Trophoblast cell (in vitro differentiated cells and primary cell): ENCODE measurements at regions not wholly inside any gene's neighbourhood (a gene's known extent, or its start where the extent isn't known, plus 50 kb on each side); places are given as distances from the start of the nearest gene placed in this dataset.

Source experiments
- DNase-seq, 2 donors: peaks; one replicate each; pipeline ENCODE4 v3.0.0-alpha.2; 2016
- H2AFZ ChIP-seq: 2 replicates; pipeline ENCODE4 v1.6.1; 2013; ENCODE audit warnings: low read length, moderate library complexity, mild to moderate bottlenecking; ENCODE audit not compliant: insufficient read depth, poor library complexity
- H2AK5ac ChIP-seq: 2 replicates; pipeline ENCODE4 v1.6.1; 2013; ENCODE audit warnings: mild to moderate bottlenecking, low read length
- H2BK120ac ChIP-seq: 2 replicates; pipeline ENCODE4 v1.6.1; 2013; ENCODE audit warnings: low read length, mild to moderate bottlenecking, moderate library complexity; ENCODE audit not compliant: insufficient read depth, poor library complexity
- H2BK12ac ChIP-seq: 2 replicates; pipeline ENCODE4 v1.6.1; 2013; ENCODE audit warnings: mild to moderate bottlenecking, low read length, moderate library complexity
- H2BK5ac ChIP-seq: 2 replicates; pipeline ENCODE4 v1.6.1; 2013; ENCODE audit warnings: low read length, low read depth, moderate library complexity, mild to moderate bottlenecking; ENCODE audit not compliant: poor library complexity
- H3K14ac ChIP-seq: 2 replicates; pipeline ENCODE4 v1.6.1; 2013; ENCODE audit warnings: mild to moderate bottlenecking, low read length
- H3K18ac ChIP-seq: 2 replicates; pipeline ENCODE4 v1.6.1; 2013; ENCODE audit warnings: mild to moderate bottlenecking, low read length
- H3K23ac ChIP-seq: 2 replicates; pipeline ENCODE4 v1.6.1; 2013; ENCODE audit warnings: low read length
- H3K27ac ChIP-seq: 2 replicates; pipeline ENCODE4 v1.5.1; 2013; ENCODE audit warnings: low read depth, mild to moderate bottlenecking, inconsistent platforms, low read length, moderate library complexity
- H3K27me3 ChIP-seq: 2 replicates; pipeline ENCODE4 v1.6.1; 2013; ENCODE audit warnings: inconsistent platforms, mild to moderate bottlenecking, low read length, moderate library complexity; ENCODE audit not compliant: insufficient read depth
- H3K36me3 ChIP-seq, 2 experiments: 1 replicate in 1 of 2; 2 replicates in 1 of 2; pipeline ENCODE4 v1.6.1; 2013; ENCODE audit warnings: low read length in 2 of 2, mild to moderate bottlenecking in 2 of 2, moderate library complexity in 1 of 2; ENCODE audit not compliant: insufficient read depth in 2 of 2, control insufficient read depth in 1 of 2
- H3K4ac ChIP-seq: 2 replicates; pipeline ENCODE4 v1.6.1; 2013; ENCODE audit warnings: low read depth, mild to moderate bottlenecking, low read length, moderate library complexity
- H3K4me1 ChIP-seq, 2 experiments: 1 replicate in 1 of 2; 2 replicates in 1 of 2; pipeline ENCODE4 v1.6.1; 2013; ENCODE audit warnings: low read length in 2 of 2, mild to moderate bottlenecking in 2 of 2, moderate library complexity in 1 of 2; ENCODE audit not compliant: insufficient read depth in 2 of 2, control insufficient read depth in 1 of 2
- H3K4me2 ChIP-seq: 2 replicates; pipeline ENCODE4 v1.6.1; 2013; ENCODE audit warnings: inconsistent platforms, mild to moderate bottlenecking, low read length, moderate library complexity
- H3K4me3 ChIP-seq: 2 replicates; pipeline ENCODE4 v1.5.1; 2013; ENCODE audit warnings: mild to moderate bottlenecking, low read depth, low read length, inconsistent platforms
- H3K79me1 ChIP-seq: one replicate; pipeline ENCODE4 v1.6.1; 2013; ENCODE audit warnings: low read length
- H3K79me2 ChIP-seq: 2 replicates; pipeline ENCODE4 v1.6.1; 2013; ENCODE audit warnings: low read length, mild to moderate bottlenecking; ENCODE audit not compliant: control insufficient read depth, insufficient read depth, poor library complexity
- H3K9ac ChIP-seq: 2 replicates; pipeline ENCODE4 v1.6.1; 2013; ENCODE audit warnings: mild to moderate bottlenecking, low read length
- H3K9me3 ChIP-seq: 2 replicates; pipeline ENCODE4 v1.6.1; 2013; ENCODE audit warnings: low read depth, mild to moderate bottlenecking, control low read depth, inconsistent platforms, low read length; ENCODE audit not compliant: insufficient read depth
- H4K12ac ChIP-seq: 2 replicates; pipeline ENCODE4 v1.6.1; 2013; ENCODE audit warnings: low read depth, mild to moderate bottlenecking, low read length, moderate library complexity
- H4K8ac ChIP-seq: 2 replicates; pipeline ENCODE4 v1.6.1; 2013; ENCODE audit warnings: low read depth, mild to moderate bottlenecking, low read length, moderate library complexity
- H4K91ac ChIP-seq: one replicate; pipeline ENCODE4 v1.6.1; 2013; ENCODE audit warnings: low read depth, mild to moderate bottlenecking, low read length, moderate library complexity
- WGBS: extraction: QIAGEN DNeasy Blood & Tissue Kit; methylation state at CpG from one replicate; pipeline ENCODE4 v1.1.7; 2013; ENCODE audit warnings: missing lambda C conversion rate; ENCODE audit not compliant: insufficient read length, insufficient coverage; ENCODE audit errors: extremely low coverage; 5-methylcytosine and 5-hydroxymethylcytosine counted together

- Histone ChIP-seq H3K18ac (no peak overlapping the region), H3K9ac (no peak overlapping the region), H2BK12ac (no peak overlapping the region), H3K4ac (no peak overlapping the region), H3K27ac (no peak overlapping the region), H3K4me2 (no peak overlapping the region), H2BK120ac (no peak overlapping the region), H3K27me3 (no peaks in the 10 kb centered on the region), H4K12ac (no peak overlapping the region), H2AFZ (no peak overlapping the region), H3K79me2 (no peaks in the 10 kb centered on the region), H4K8ac (no peak overlapping the region), H4K91ac (no peak overlapping the region), H3K4me1 (no peaks in the 10 kb centered on the region), H3K4me3 (no peak overlapping the region), H3K23ac (no peak overlapping the region), H3K9me3 (no peaks in the 10 kb centered on the region), H3K79me1 (no peaks in the 10 kb centered on the region), H2BK5ac (no peak overlapping the region), H3K14ac (no peak overlapping the region), H3K36me3 (no peaks in the 10 kb centered on the region), H2AK5ac (no peak overlapping the region)
- no peak for DNase-seq
Observed at GRCh38 chr7:119758254-119758653, 514.7 kb upstream of the KCND2 start.

GRCh38 chr7:119761776-119762175 is 511.2 kb upstream of the KCND2 start:
- no peak overlapping the region for H2AK5ac ChIP-seq
- no peaks in the 10 kb centered on the region for H3K79me1 ChIP-seq
- no peak overlapping the region for H4K12ac ChIP-seq
- no peaks in the 10 kb centered on the region for H3K9me3 ChIP-seq
- H3K18ac ChIP-seq, result no peak overlapping the region
- no peak overlapping the region for H2BK12ac ChIP-seq
- H2BK5ac ChIP-seq, result no peak overlapping the region
- H3K27me3 ChIP-seq, result no peaks in the 10 kb centered on the region
- no peak overlapping the region for H3K27ac ChIP-seq
- no peak overlapping the region for H3K4me3 ChIP-seq
- no peak overlapping the region for H2BK120ac ChIP-seq
- H3K79me2 ChIP-seq, result no peaks in the 10 kb centered on the region
- DNase-seq, result no peak
- no peak overlapping the region for H4K8ac ChIP-seq
- H3K36me3 ChIP-seq, result no peaks in the 10 kb centered on the region
- no peak overlapping the region for H2AFZ ChIP-seq
- H3K9ac ChIP-seq, result no peak overlapping the region
- no peak overlapping the region for H4K91ac ChIP-seq
- no peak overlapping the region for H3K14ac ChIP-seq
- H3K4me1 ChIP-seq, result no peaks in the 10 kb centered on the region
- H3K23ac ChIP-seq, result no peak overlapping the region
- no peak overlapping the region for H3K4me2 ChIP-seq
- H3K4ac ChIP-seq, result no peak overlapping the region
- WGBS, result no CpG with 5 or more reads among the region's 1 CpG

GRCh38 chr7:119782286-119782685 is 490.7 kb upstream of the KCND2 start:
- Histone ChIP-seq H3K14ac (no peak overlapping the region), H2BK5ac (no peak overlapping the region), H3K79me2 (no peaks in the 10 kb centered on the region), H3K27me3 (no peaks in the 10 kb centered on the region), H3K4ac (no peak overlapping the region), H3K18ac (no peak overlapping the region), H3K4me2 (no peak overlapping the region), H3K4me1 (no peaks in the 10 kb centered on the region), H4K91ac (no peak overlapping the region), H2AK5ac (no peak overlapping the region), H2BK12ac (no peak overlapping the region), H3K27ac (no peak overlapping the region), H4K8ac (no peak overlapping the region), H3K4me3 (no peak overlapping the region), H3K79me1 (no peaks in the 10 kb centered on the region), H3K23ac (no peak overlapping the region), H4K12ac (no peak overlapping the region), H2BK120ac (no peak overlapping the region), H2AFZ (no peak overlapping the region), H3K36me3 (no peaks in the 10 kb centered on the region), H3K9ac (no peak overlapping the region), H3K9me3 (no peaks in the 10 kb centered on the region)
- no CpG with 5 or more reads among the region's 2 CpGs for WGBS
- DNase-seq, result no peak

GRCh38 chr7:119783799-119784198 is 489.2 kb upstream of the KCND2 start:
- WGBS, result no CpG with 5 or more reads among the region's 1 CpG
- Histone ChIP-seq H3K18ac (no peak overlapping the region), H3K9ac (no peak overlapping the region), H3K4me3 (no peak overlapping the region), H4K91ac (no peak overlapping the region), H3K14ac (no peak overlapping the region), H3K79me2 (no peaks in the 10 kb centered on the region), H3K4me1 (no peaks in the 10 kb centered on the region), H2BK5ac (no peak overlapping the region), H2BK120ac (no peak overlapping the region), H3K27ac (no peak overlapping the region), H4K12ac (no peak overlapping the region), H3K79me1 (no peaks in the 10 kb centered on the region), H2BK12ac (no peak overlapping the region), H4K8ac (no peak overlapping the region), H3K4ac (no peak overlapping the region), H2AFZ (no peak overlapping the region), H3K23ac (no peak overlapping the region), H3K27me3 (no peaks in the 10 kb centered on the region), H3K9me3 (no peaks in the 10 kb centered on the region), H2AK5ac (no peak overlapping the region), H3K36me3 (no peaks in the 10 kb centered on the region), H3K4me2 (no peak overlapping the region)
- DNase-seq, result no peak
